ENCODE measurements at regions not wholly inside any gene's neighbourhood (a gene's known extent, or its start where the extent isn't known, plus 50 kb on each side); places are given as distances from the start of the nearest gene placed in this dataset.

DNA sequence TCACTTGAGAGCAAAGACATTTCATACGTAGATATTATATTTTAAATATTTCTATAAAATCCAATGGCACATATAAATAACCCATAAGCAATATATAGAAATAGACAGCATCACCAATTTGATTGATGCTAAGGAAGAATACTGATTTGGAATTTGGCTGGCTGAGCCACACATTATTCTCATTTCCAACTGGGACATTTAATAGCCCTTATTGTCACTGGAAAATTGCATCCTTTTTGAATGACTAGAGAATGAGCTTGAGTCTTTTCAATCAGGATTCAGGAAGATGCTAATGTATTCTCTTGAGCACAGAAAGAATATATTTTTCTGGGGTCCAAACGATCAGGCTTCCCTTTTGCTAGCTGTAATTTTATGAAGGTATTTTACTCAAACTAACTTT, 70.9 kb upstream of the KCNH8 start:
- H3K27ac ChIP-seq (ENCODE audit: low read depth, low read length), result no peak overlapping the region
- H3K4me3 ChIP-seq (ENCODE audit: extremely low read depth in 1 of 4, insufficient read depth in 2 of 4, low read depth in 3 of 4, low read length in 4 of 4), result no peak overlapping the region
- no peak overlapping the region for H2BK12ac ChIP-seq (ENCODE audit: low read depth, low read length)
- H3K27me3 ChIP-seq (replicated peaks in 1 of 4; ENCODE audit: control insufficient read depth in 3 of 4, extremely low read depth in 1 of 4, insufficient read depth in 3 of 4, low read length in 3 of 4), result no peaks in the 10 kb centered on the region
- no peak for FAIRE-seq
- 70% methylated on average over 2 of the region's 2 CpGs; no CpG with 5 or more reads in 1 of the 2 experiments for WGBS, 2 experiments (ENCODE audit: extremely low coverage in 1 of 2, insufficient coverage in 1 of 2, insufficient read length in 1 of 2, insufficient replicate concordance in 2 of 2, low coverage in 1 of 2, low lambda C conversion rate in 2 of 2, missing lambda C conversion rate in 1 of 2)
- H2AK5ac ChIP-seq (ENCODE audit: low read depth, low read length), result no peak overlapping the region
- no peaks in the 10 kb centered on the region for H4K20me1 ChIP-seq (replicated peaks in 1 of 2; ENCODE audit: control insufficient read depth in 1 of 2, insufficient read depth in 2 of 2, low read length in 2 of 2)
- H2BK120ac ChIP-seq (replicated peaks; ENCODE audit: low read depth, low read length), result no peak overlapping the region
- H2BK20ac ChIP-seq (ENCODE audit: low read length), result no peak overlapping the region
- H3K23ac ChIP-seq (ENCODE audit: insufficient read length), result no peak overlapping the region
- H4K8ac ChIP-seq (ENCODE audit: extremely low read depth, insufficient read depth, low read length), result no peak overlapping the region
- no peak for TF ChIP-seq GABPA (IDR thresholded peaks at IDR 0.05; ENCODE audit: borderline replicate concordance, insufficient read depth, low read length)
- no peak for TF ChIP-seq SAP30 (IDR thresholded peaks at IDR 0.05; ENCODE audit: insufficient read depth, insufficient replicate concordance, low read length)
- no peak for TF ChIP-seq CTBP2 (IDR thresholded peaks at IDR 0.05; ENCODE audit: borderline replicate concordance, insufficient read depth, insufficient read length, low read length)
- no peak for TF ChIP-seq ASH2L (IDR thresholded peaks at IDR 0.05; ENCODE audit: low read length)
- no peak for TF ChIP-seq RFX5 (IDR thresholded peaks at IDR 0.05; ENCODE audit: borderline replicate concordance, low read depth, low read length)
- TF ChIP-seq, protein P1, sequence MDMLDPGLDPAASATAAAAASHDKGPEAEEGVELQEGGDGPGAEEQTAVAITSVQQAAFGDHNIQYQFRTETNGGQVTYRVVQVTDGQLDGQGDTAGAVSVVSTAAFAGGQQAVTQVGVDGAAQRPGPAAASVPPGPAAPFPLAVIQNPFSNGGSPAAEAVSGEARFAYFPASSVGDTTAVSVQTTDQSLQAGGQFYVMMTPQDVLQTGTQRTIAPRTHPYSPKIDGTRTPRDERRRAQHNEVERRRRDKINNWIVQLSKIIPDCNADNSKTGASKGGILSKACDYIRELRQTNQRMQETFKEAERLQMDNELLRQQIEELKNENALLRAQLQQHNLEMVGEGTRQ (IDR thresholded peaks at IDR 0.05; ENCODE audit: low read length), result no peak
- no peak for TF ChIP-seq TAF1 (IDR thresholded peaks at IDR 0.05; ENCODE audit: low read depth, low read length)
- no peak for TF ChIP-seq KDM1A (IDR thresholded peaks at IDR 0.05; ENCODE audit: borderline replicate concordance, low read length)
- TF ChIP-seq EGR1 (IDR thresholded peaks at IDR 0.05; ENCODE audit: borderline replicate concordance, low read depth, low read length), result no peak
- TF ChIP-seq TCF12 (IDR thresholded peaks at IDR 0.05; ENCODE audit: low read depth, low read length), result no peak
- no peak overlapping the region for H4K91ac ChIP-seq (replicated peaks; ENCODE audit: insufficient read length, low read length)
- H3K79me1 ChIP-seq (ENCODE audit: low read depth, low read length), result no peaks in the 10 kb centered on the region
- H3K4ac ChIP-seq (replicated peaks; ENCODE audit: insufficient read length, low read depth, low read length), result no peak overlapping the region
- ChIA-PET CTCF (ENCODE audit: partially characterized antibody) (no interaction called here), POLR2A (ENCODE audit: partially characterized antibody) (interaction anchor here (0.8 kb wide), 1 partner anchor 71 kb away, joined by 3 read pairs; the partner anchor contains the start of gene KCNH8)
- no peak overlapping the region; the same call in 1 of the 2 replicates for H2AFZ ChIP-seq (ENCODE audit: low read length)
- no peak overlapping the region for H3K18ac ChIP-seq (ENCODE audit: extremely low read depth, low read length)
- no peak for DNase-seq (ENCODE audit: low read depth in 1 of 2, low spot score in 2 of 2)
- H3K56ac ChIP-seq (replicated peaks; ENCODE audit: insufficient read length, low read depth, low read length), result no peak overlapping the region
- H3K9me3 ChIP-seq (ENCODE audit: insufficient read depth in 2 of 2, low read depth in 1 of 2, low read length in 1 of 2), result no peaks in the 10 kb centered on the region
- H3K4me1 ChIP-seq (replicated peaks in 1 of 4; ENCODE audit: control insufficient read depth in 3 of 4, insufficient read depth in 4 of 4, low read length in 3 of 4), result peaks cover 0 to 17% (median 13%) of the 10 kb centered on the region in 4 experiments; a peak in 6 of 7 replicates
- H3K36me3 ChIP-seq (ENCODE audit: control insufficient read depth in 2 of 4, insufficient read depth in 4 of 4, low read length in 3 of 4), result no peaks in the 10 kb centered on the region
- H3K79me2 ChIP-seq (ENCODE audit: control insufficient read depth in 1 of 2, insufficient read depth in 2 of 2, low read length in 2 of 2), result no peaks in the 10 kb centered on the region
- no peaks in the 10 kb centered on the region for H3K23me2 ChIP-seq (ENCODE audit: low read depth, low read length)
- no peak overlapping the region for H4K5ac ChIP-seq (ENCODE audit: insufficient read length, low read depth, low read length)
- no peak overlapping the region for H3K14ac ChIP-seq (ENCODE audit: insufficient read length)
- no peak overlapping the region for H2BK15ac ChIP-seq (ENCODE audit: low read length)
- no peak overlapping the region for H3K4me2 ChIP-seq (ENCODE audit: insufficient read depth in 1 of 2, low read depth in 2 of 2, low read length in 2 of 2)
- H3K9ac ChIP-seq (replicated peaks in 1 of 4; ENCODE audit: extremely low read depth in 1 of 4, low read depth in 3 of 4, low read length in 3 of 4), result no peak overlapping the region
- H2BK5ac ChIP-seq (ENCODE audit: low read depth, low read length), result no peak overlapping the region

Data from H1 (cell line).